Midbrain (tissue), 1 donor: ENCODE measurements at regions not wholly inside any gene's neighbourhood (a gene's known extent, or its start where the extent isn't known, plus 50 kb on each side); places are given as distances from the start of the nearest gene placed in this dataset.
"Not testable (repeated sequence)": the region's sequence is repeated elsewhere in the genome, so short reads cannot be mapped to it uniquely, and the experiment has no call there.

ENCODE experiments used
- DNase-seq: peaks from one replicate; lab custom pipeline; 2025; lab: John Stamatoyannopoulos, UW

GRCh38 chr16:54879681-54880080, 51.0 kb upstream of the IRX5 start:
- no peak for DNase-seq

GRCh38 chr16:54878301-54878700, 52.4 kb upstream of the IRX5 start:
- DNase-seq: no peak

- DNase-seq: no peak
These were observed 55.2 kb upstream of the IRX5 start for GRCh38 chr16:54875443-54875842.

GRCh38 chr16:54873716-54874373, 56.8 kb upstream of the IRX5 start:
- DNase-seq: not testable (repeated sequence)

GRCh38 chr16:54873071-54873470, 57.6 kb upstream of the IRX5 start:
- no peak for DNase-seq

GRCh38 chr16:54870151-54870550, 60.5 kb upstream of the IRX5 start:
- DNase-seq: no peak

GRCh38 chr16:54867302-54867832, 63.3 kb upstream of the IRX5 start:
- DNase-seq: no peak

GRCh38 chr16:54862529-54862928, 68.1 kb upstream of the IRX5 start:
- DNase-seq: no peak

GRCh38 chr16:54856871-54857270, 73.8 kb upstream of the IRX5 start:
- no peak for DNase-seq

GRCh38 chr16:54847609-54848008, 83.1 kb upstream of the IRX5 start:
- DNase-seq: no peak

- DNase-seq: no peak
These were observed 83.5 kb upstream of the IRX5 start for GRCh38 chr16:54847207-54847606.

GRCh38 chr16:54846766-54847165, 83.9 kb upstream of the IRX5 start:
- no peak for DNase-seq

GRCh38 chr16:54843424-54843750, 87.3 kb upstream of the IRX5 start:
- no peak for DNase-seq

- no peak for DNase-seq
These were observed 87.8 kb upstream of the IRX5 start for GRCh38 chr16:54842743-54843423.

GRCh38 chr16:54829691-54830090, 101.0 kb upstream of the IRX5 start:
- DNase-seq: no peak

- DNase-seq: no peak
These were observed 107.8 kb upstream of the IRX5 start for GRCh38 chr16:54822892-54823291.

- DNase-seq: no peak
These were observed 108.2 kb upstream of the IRX5 start for GRCh38 chr16:54822492-54822891.

- DNase-seq: no peak
These were observed 108.9 kb upstream of the IRX5 start for GRCh38 chr16:54821731-54822130.

GRCh38 chr16:54817940-54818574, 112.6 kb upstream of the IRX5 start:
- DNase-seq: no peak

- DNase-seq: no peak
These were observed 113.2 kb upstream of the IRX5 start for GRCh38 chr16:54817432-54817831.

GRCh38 chr16:54816471-54816870, 114.2 kb upstream of the IRX5 start:
- DNase-seq: no peak

GRCh38 chr16:54815177-54815576, 115.5 kb upstream of the IRX5 start:
- no peak for DNase-seq

- no peak for DNase-seq
These were observed 116.9 kb upstream of the IRX5 start for GRCh38 chr16:54813778-54814177.
